AG04450 (cell line): ENCODE measurements at regions not wholly inside any gene's neighbourhood (a gene's known extent, or its start where the extent isn't known, plus 50 kb on each side); places are given as distances from the start of the nearest gene placed in this dataset.

Experiments used
- CTCF ChIA-PET: fragments of 300-600, 350-600 bp; formaldehyde crosslinking; extraction: SDS; loops from one replicate; lab custom pipeline; 2022; ENCODE audit warnings: antibody characterized with exemption, inconsistent platforms; lab: Charles Lee
- POLR2A ChIA-PET: fragments of 350-600 bp; formaldehyde crosslinking; extraction: SDS; loops from one replicate; lab custom pipeline; 2021; ENCODE audit warnings: antibody characterized with exemption, inconsistent platforms; lab: Yijun Ruan, JAX
- DNase-seq: peaks from one replicate; pipeline ENCODE4 v3.0.0-alpha.2; 2011; ENCODE audit warnings: low read depth, low spot score
- H3K27ac ChIP-seq: one replicate; pipeline ENCODE4 v1.5.1; 2012; ENCODE audit warnings: low read depth, low read length, control low read depth
- H3K27me3 ChIP-seq: one replicate; pipeline ENCODE4 v1.6.0; 2012; ENCODE audit warnings: low read length; ENCODE audit not compliant: control insufficient read depth, insufficient read depth
- H3K4me3 ChIP-seq: 2 replicates; pipeline ENCODE4 v1.5.1; 2011; ENCODE audit warnings: mild to moderate bottlenecking, low read depth, low read length, control low read depth
- H3K9me3 ChIP-seq: 2 replicates; pipeline ENCODE4 v1.5.1; 2012; ENCODE audit warnings: low read length; ENCODE audit not compliant: control insufficient read depth, insufficient read depth
- TF ChIP-seq, protein P1 (sequence below): IDR thresholded peaks from 2 replicates; pipeline ENCODE4 v1.5.1; 2011; ENCODE audit warnings: low read depth, low read length, control low read depth, inconsistent platforms

DNA sequence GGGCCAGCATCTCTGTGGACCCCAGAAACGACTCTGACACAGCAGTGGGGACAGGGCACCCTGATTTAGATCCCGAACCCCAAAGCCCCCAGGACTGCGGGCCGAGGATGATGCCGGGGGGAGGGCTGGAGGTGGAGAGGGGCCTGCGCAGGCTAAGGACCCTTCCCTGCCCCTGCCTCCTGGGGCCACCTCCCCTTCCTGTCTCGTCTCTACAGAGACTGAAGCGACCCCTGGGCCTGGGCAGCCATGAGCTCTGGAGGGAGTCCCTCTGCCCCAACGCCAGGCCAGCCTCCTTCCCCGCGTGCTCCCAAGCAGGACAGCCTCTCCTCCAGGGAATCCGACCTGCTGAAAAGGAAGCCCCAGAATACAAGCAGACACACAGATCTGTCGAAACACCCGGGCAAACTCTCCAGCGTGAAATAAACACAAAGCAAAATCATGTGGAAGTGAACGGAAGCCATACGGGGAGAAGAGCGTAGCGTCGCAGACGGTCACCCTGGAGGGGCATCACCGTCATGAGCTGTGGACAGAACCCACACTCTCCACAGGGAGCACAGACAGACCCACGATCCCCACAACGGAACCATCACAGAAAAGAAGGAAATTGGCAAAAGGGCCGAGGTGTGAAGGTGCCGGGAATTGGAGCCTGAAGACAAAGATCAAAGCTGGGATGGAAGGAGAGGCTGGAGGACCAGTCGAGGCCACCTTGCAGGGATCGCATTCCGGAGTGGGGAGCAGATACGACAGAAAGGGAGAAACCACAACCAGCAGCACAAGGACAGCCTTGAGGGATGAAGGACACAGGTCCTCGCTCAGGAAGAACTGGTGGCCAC lies 51.0 kb upstream of the CTDP1 start:
- POLR2A ChIA-PET: no interaction called here
- no peak overlapping the region for H3K27ac ChIP-seq
- no peak for DNase-seq
- no peaks in the 10 kb centered on the region; the same call in 1 of the 2 replicates for H3K9me3 ChIP-seq
- no peak overlapping the region for H3K4me3 ChIP-seq
- TF ChIP-seq, protein P1, sequence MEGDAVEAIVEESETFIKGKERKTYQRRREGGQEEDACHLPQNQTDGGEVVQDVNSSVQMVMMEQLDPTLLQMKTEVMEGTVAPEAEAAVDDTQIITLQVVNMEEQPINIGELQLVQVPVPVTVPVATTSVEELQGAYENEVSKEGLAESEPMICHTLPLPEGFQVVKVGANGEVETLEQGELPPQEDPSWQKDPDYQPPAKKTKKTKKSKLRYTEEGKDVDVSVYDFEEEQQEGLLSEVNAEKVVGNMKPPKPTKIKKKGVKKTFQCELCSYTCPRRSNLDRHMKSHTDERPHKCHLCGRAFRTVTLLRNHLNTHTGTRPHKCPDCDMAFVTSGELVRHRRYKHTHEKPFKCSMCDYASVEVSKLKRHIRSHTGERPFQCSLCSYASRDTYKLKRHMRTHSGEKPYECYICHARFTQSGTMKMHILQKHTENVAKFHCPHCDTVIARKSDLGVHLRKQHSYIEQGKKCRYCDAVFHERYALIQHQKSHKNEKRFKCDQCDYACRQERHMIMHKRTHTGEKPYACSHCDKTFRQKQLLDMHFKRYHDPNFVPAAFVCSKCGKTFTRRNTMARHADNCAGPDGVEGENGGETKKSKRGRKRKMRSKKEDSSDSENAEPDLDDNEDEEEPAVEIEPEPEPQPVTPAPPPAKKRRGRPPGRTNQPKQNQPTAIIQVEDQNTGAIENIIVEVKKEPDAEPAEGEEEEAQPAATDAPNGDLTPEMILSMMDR: no peak
- CTCF ChIA-PET: interaction anchor here (0.6 kb wide), 1 partner anchor 948 kb away, joined by 5 read pairs; no protein-coding TSS in a partner anchor
- H3K27me3 ChIP-seq: peaks cover 43% of the 10 kb centered on the region

DNA sequence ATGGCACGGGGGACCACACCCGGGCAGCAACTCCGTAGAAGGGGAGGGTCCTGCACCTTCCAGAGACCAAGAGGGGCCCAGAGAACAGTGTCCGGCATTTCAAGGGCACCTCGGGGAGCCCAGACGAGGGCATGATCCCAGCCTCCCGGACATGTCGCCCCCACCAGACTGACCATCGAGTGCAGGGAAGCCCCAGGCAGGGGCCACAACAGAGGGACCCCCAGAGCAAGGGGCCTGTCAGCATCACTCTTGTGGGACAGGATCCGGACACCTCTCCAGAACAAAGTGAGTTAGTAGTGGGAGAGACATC lies 50.4 kb upstream of the CTDP1 start:
- no peak for DNase-seq
- CTCF ChIA-PET: no interaction called here
- H3K27me3 ChIP-seq: peaks cover 41% of the 10 kb centered on the region
- H3K9me3 ChIP-seq: peaks cover 3% of the 10 kb centered on the region
- no peak overlapping the region for H3K4me3 ChIP-seq
- POLR2A ChIA-PET: no interaction called here
- TF ChIP-seq, protein P1: no peak
- no peak overlapping the region for H3K27ac ChIP-seq

DNA sequence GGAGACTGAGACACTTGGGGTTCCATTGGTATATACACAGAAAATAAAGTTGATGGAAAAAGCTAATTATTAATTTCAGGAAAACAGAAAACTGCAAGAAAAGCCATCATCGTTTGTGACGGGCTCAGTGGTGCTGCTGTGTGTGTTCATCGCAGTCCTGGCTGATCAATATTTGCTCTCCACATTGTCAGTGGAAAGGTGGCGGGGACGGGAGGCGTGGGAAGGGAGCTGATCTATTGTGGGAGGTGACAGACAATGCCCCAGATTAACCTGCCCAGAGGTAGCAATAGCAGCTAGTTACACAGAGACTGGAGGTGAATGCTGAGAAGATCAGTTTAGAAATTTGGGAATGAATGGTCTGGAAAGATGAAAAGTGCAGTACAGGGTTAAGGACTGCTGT lies 50.0 kb upstream of the CTDP1 start:
- TF ChIP-seq, protein P1: no peak

More for the DNA sequence above, 50.0 kb upstream of the CTDP1 start:
- ChIA-PET CTCF (no interaction called here), POLR2A (no interaction called here)
- Histone ChIP-seq H3K9me3 (peaks cover 7% of the 10 kb centered on the region), H3K27me3 (peaks cover 40% of the 10 kb centered on the region), H3K4me3 (no peak overlapping the region), H3K27ac (no peak overlapping the region)
- no peak for DNase-seq
